ENCODE measurements at regions not wholly inside any gene's neighbourhood (a gene's known extent, or its start where the extent isn't known, plus 50 kb on each side); places are given as distances from the start of the nearest gene placed in this dataset.

DNA sequence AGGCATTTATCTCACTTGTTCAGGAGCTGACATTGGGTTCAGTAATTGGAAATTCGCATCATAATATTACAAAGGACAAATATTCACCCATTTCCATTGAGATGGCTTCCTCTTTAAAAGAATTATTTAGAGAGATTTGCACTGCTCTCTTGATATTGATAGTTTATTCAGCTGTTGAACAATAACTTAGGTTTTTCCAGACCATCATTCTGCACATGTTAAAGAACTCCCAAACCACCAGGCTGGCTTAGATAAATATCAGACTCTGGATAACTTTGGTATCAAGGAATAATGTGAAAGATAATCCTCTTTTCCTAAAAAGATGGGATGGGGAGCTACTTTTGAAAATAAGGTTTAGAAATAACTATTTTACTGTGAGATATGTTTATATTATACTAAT lies 154.0 kb downstream of the GASK1B start:
- H3K4me3 ChIP-seq, result no peak overlapping the region
- no peaks in the 10 kb centered on the region for H3K9me3 ChIP-seq
- H3K36me3 ChIP-seq, result no peaks in the 10 kb centered on the region
- H3K4me1 ChIP-seq, result peaks cover 0 to 15% (median 11%) of the 10 kb centered on the region in 3 donors
- no peak for DNase-seq
- intact Hi-C loops (cut with DNase I), result no loop called here
- whole genome bisulfite sequencing, 2 donors, result 67 to 85% methylated on average over 1 of the region's 1 CpG
- H3K27ac ChIP-seq, result no peak overlapping the region
- H3K27me3 ChIP-seq, result no peaks in the 10 kb centered on the region
- TF ChIP-seq POLR2A (IDR thresholded peaks at IDR 0.05) (no peak), CTCF (IDR thresholded peaks at IDR 0.05) (no peak)

DNA sequence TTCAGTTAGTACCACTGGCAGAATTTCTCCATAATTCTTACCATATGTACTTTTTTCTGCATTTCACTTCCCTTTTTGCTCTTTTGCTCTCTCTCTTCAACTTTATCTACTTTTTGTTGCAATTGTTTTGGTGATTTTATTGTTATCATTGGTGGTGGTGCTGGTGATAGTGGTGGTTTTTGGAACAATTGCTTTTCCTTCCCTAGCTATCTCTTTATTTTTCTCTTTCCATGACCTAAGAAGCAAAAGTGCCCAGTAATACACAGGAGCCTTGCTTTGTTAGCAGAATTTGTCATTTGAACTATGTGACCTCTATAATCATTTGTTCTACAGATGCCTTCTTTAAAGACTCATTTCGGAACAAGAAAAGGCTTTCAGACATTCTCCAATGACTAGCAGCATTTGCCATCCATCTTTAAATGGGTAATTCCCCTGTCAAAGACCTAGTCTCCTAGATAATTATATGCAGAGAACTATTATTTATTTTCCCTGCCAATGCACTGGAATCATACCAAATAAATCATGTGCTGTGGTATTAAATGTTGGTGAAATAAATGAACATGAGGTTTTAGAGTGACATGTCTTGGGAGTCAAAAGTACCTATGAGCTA lies 154.5 kb downstream of the GASK1B start:
- H3K4me3 ChIP-seq, result no peak overlapping the region
- no peak for DNase-seq
- H3K27ac ChIP-seq, result no peak overlapping the region
- H3K4me1 ChIP-seq, result peaks cover 0 to 15% (median 11%) of the 10 kb centered on the region in 3 donors
- intact Hi-C loops (cut with DNase I), result no loop called here
- H3K9me3 ChIP-seq, result no peaks in the 10 kb centered on the region
- WGBS, 2 donors, result 38 to 58% methylated on average over 1 of the region's 1 CpG
- no peak for TF ChIP-seq CTCF (IDR thresholded peaks at IDR 0.05)
- no peak for TF ChIP-seq POLR2A (IDR thresholded peaks at IDR 0.05)
- H3K27me3 ChIP-seq, result no peaks in the 10 kb centered on the region
- H3K36me3 ChIP-seq, result no peaks in the 10 kb centered on the region

GRCh38 chr4:158016511-158016910 lies 156.3 kb downstream of the GASK1B start:
- TF ChIP-seq CTCF (IDR thresholded peaks at IDR 0.05) (no peak), POLR2A (IDR thresholded peaks at IDR 0.05) (no peak)
- H3K27ac ChIP-seq, result no peak overlapping the region
- H3K36me3 ChIP-seq, result no peaks in the 10 kb centered on the region
- 36 to 57% methylated on average over 1 of the region's 1 CpG for WGBS, 2 donors
- H3K4me1 ChIP-seq, result peaks cover 0 to 15% (median 11%) of the 10 kb centered on the region in 3 donors
- DNase-seq, result no peak
- H3K27me3 ChIP-seq, result no peaks in the 10 kb centered on the region
- H3K9me3 ChIP-seq, result no peaks in the 10 kb centered on the region
- no peak overlapping the region for H3K4me3 ChIP-seq
- intact Hi-C loops (cut with DNase I), result no loop called here

DNA sequence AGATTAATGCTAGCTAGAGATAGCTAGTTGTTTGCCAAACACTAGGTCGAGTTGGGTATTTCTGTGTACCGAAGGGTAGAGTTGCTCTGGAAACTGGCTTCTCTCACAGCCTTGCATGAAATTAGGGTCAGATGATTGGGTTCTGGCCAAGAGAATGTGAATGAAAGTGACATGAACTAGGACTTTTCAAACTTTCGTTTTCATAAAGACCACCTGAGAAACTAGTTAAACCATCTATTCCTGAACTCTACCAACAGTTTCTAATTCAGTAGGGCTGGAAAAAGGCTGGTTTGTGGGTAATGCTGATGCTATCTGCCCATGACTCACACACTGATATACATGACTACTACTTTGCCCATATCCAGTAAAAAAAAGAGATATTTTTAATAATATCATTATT lies 157.6 kb downstream of the GASK1B start:
- intact Hi-C loops (cut with DNase I), result no loop called here
- no peak for TF ChIP-seq CTCF (IDR thresholded peaks at IDR 0.05)
- TF ChIP-seq POLR2A (IDR thresholded peaks at IDR 0.05), result no peak
- H3K27ac ChIP-seq, result no peak overlapping the region
- WGBS, 2 donors, result 50 to 51% methylated on average over 3 of the region's 3 CpGs
- H3K4me1 ChIP-seq, result peaks cover 0 to 4% (median 3%) of the 10 kb centered on the region in 3 donors
- no peaks in the 10 kb centered on the region for H3K27me3 ChIP-seq
- no peak overlapping the region for H3K4me3 ChIP-seq
- no peaks in the 10 kb centered on the region for H3K9me3 ChIP-seq
- no peaks in the 10 kb centered on the region for H3K36me3 ChIP-seq
- no peak for DNase-seq

GRCh38 chr4:158013858-158014257 lies 159.0 kb downstream of the GASK1B start:
- Histone ChIP-seq H3K9me3 (no peaks in the 10 kb centered on the region), H3K4me1 (no peaks in the 10 kb centered on the region), H3K4me3 (no peak overlapping the region), H3K36me3 (no peaks in the 10 kb centered on the region), H3K27ac (no peak overlapping the region), H3K27me3 (no peaks in the 10 kb centered on the region)
- DNase-seq, result no peak
- intact Hi-C loops (cut with DNase I), result no loop called here
- no peak for TF ChIP-seq POLR2A (IDR thresholded peaks at IDR 0.05)
- no peak for TF ChIP-seq CTCF (IDR thresholded peaks at IDR 0.05)

Data from esophagus squamous epithelium (tissue), 5 donors.